ENCODE measurements at regions not wholly inside any gene's neighbourhood (a gene's known extent, or its start where the extent isn't known, plus 50 kb on each side); places are given as distances from the start of the nearest gene placed in this dataset.

DNA sequence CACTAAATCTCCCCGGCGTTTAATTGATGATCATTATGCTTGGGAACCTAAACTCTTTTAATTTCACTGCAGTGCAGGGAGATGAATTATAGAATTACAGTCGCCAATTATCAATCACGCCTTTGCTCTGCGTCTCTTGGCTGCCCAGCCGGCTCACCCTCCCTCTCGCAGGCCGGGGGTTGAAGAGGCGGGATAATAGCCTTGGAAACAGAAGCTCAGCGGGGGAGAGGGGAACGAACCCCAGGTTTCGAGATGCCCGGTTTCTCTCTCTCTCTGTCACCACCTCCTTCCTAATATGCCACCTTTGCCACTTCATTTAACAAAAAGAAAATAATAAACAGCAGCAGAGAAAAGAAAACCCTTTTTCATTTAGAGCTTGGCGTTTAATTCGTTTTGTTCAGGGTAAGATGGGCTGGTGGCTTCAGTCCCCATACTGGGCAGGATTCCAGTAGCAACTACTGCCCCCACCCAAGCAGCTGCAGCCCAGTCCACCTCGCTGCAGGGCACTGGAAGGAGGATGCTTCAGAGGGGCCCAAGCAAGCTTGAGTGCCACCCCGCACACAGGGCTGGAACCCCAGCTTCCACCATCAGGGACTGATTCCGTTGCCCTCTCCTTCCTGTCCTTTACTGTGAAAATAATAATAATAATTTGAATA lies 271.7 kb downstream of the BUD13 start:
- ATAC-seq (replicated peaks in 1 of 4) (no peak), DNase-seq (no peak)
- peaks cover 7 to 49% of the 10 kb centered on the region in 2 experiments for H3K27me3 ChIP-seq (replicated peaks in 1 of 2; ENCODE audit: control insufficient read depth in 2 of 2, extremely low read depth in 1 of 2, insufficient read depth in 2 of 2, low read length in 1 of 2)
- Mint-ChIP-seq H3K27me3 (peaks cover 42 to 59% of the 10 kb centered on the region in 2 donors), H3K36me3 (no peaks in the 10 kb centered on the region), H3K9me3 (no peaks in the 10 kb centered on the region), H3K27ac (no peak overlapping the region), H3K4me3 (no peak overlapping the region), H3K4me1 (peaks cover 0 to 5% (median 0%) of the 10 kb centered on the region in 3 donors)
- H3K4me1 ChIP-seq (ENCODE audit: control insufficient read depth in 1 of 2, extremely low read depth in 1 of 2, insufficient read depth in 2 of 2, low read length in 2 of 2), result no peaks in the 10 kb centered on the region
- H3K4me3 ChIP-seq (ENCODE audit: control insufficient read depth in 1 of 2, extremely low read depth in 1 of 2, low read length in 1 of 2), result no peak overlapping the region
- no peak overlapping the region for H3K27ac ChIP-seq (ENCODE audit: low read length)
- no peaks in the 10 kb centered on the region for H3K9me3 ChIP-seq
- ChIA-PET POLR2A (no interaction called here), CTCF (no interaction called here)
- no peaks in the 10 kb centered on the region for H3K36me3 ChIP-seq (ENCODE audit: control insufficient read depth in 2 of 2, extremely low read depth in 1 of 2, insufficient read depth in 1 of 2, low read length in 1 of 2)
- 13% methylated on average over 3 of the region's 18 CpGs for WGBS (ENCODE audit: insufficient coverage)

DNA sequence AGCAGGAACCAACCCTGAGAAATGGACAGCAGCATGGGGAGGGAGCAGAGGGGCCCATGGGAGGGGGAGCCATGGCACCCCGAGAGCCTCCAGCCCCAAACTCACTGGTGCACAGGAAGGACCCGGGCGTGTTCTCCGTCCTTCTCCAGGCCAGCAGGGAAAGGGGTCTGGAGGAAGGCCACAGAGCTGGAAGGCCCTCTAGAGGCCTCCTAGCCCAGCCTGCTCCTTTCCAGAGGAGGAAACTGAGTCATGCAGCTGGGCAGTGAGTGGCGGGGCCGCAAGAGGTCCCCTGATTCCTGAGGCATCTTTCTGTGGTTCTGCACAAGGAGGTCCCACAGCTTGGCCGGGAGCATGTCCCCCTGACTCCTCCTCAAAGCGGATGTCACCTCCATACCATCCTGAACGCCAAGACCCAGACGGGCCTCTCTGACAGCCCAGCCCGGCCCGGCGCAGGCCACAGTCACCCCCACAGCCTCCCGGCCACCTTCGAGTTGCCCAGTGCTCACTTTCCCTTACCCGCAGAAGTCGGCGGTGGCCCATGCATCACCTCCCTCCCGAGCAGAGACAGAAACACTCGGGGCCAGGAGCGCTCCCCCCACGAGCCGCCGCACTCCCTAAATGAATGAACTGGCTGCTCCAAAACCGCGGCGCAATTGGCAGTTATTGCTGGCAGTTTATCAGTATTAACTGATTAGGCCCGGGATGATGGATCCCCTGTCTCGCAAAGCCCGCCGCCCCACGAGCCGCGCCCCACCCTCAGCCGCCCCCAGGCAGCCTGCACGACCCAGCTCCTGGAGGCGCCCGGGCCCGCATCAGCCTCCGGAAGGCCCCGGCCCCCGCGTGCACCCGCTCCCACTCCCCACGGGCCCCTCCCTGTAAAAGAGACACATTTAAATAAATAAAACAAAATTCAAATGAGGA lies 272.5 kb downstream of the BUD13 start:
- peaks cover 38 to 53% of the 10 kb centered on the region in 2 donors for H3K27me3 Mint-ChIP-seq
- H3K36me3 ChIP-seq (ENCODE audit: control insufficient read depth in 2 of 2, extremely low read depth in 1 of 2, insufficient read depth in 1 of 2, low read length in 1 of 2), result no peaks in the 10 kb centered on the region
- 34% methylated on average over 36 of the region's 45 CpGs for WGBS (ENCODE audit: insufficient coverage)

DNA sequence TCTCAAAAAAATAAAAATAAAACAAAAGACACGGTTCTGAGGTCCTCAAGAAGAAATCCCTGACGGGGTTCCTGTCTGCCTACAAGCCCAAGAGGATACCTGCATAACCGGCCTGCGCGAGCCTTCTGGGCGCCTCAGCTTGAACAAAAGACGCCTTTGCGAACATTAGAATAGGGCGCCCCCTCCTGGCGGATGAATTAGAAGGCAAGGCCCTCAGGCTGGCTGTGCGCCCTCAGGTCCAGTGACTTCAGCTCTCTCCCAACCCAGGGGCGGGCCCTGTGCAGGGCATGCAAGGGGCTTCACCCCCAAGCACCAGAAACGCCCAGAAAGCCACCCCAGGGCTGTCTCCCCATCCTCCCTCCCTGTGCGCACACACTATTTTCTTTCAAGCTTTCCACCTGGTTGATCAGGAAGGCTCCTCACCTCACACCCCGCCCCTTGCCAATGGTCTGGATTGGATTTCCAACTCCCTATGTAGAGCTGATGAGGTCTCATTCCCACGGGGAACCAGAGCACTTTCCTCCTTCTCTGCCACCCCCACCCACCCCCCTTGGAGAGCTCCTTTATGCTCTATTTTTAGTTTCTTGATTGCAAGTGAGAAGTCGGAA lies 273.3 kb downstream of the BUD13 start:
- Histone ChIP-seq H3K27ac (ENCODE audit: low read length) (no peak overlapping the region), H3K4me1 (ENCODE audit: control insufficient read depth in 1 of 2, extremely low read depth in 1 of 2, insufficient read depth in 2 of 2, low read length in 2 of 2) (no peaks in the 10 kb centered on the region), H3K27me3 (replicated peaks in 1 of 2; ENCODE audit: control insufficient read depth in 2 of 2, extremely low read depth in 1 of 2, insufficient read depth in 2 of 2, low read length in 1 of 2) (peaks cover 7 to 38% of the 10 kb centered on the region in 2 experiments), H3K36me3 (ENCODE audit: control insufficient read depth in 2 of 2, extremely low read depth in 1 of 2, insufficient read depth in 1 of 2, low read length in 1 of 2) (no peaks in the 10 kb centered on the region), H3K4me3 (ENCODE audit: control insufficient read depth in 1 of 2, extremely low read depth in 1 of 2, low read length in 1 of 2) (no peak overlapping the region), H3K9me3 (no peaks in the 10 kb centered on the region)
- H3K27me3 Mint-ChIP-seq, result peaks cover 35 to 47% of the 10 kb centered on the region in 2 donors
- H3K4me3 Mint-ChIP-seq, result no peak overlapping the region
- 26% methylated on average over 15 of the region's 17 CpGs for WGBS (ENCODE audit: insufficient coverage)
- CTCF ChIA-PET, result no interaction called here
- DNase-seq (peak in 9 of 35 experiments; percentile 1 to 14 (median 5)), ATAC-seq (replicated peaks in 1 of 4) (no peak)
- H3K27ac Mint-ChIP-seq, result no peak overlapping the region
- no peaks in the 10 kb centered on the region for H3K36me3 Mint-ChIP-seq
- POLR2A ChIA-PET, result no interaction called here
- H3K4me1 Mint-ChIP-seq, result peaks cover 0 to 5% (median 0%) of the 10 kb centered on the region in 3 donors
- H3K9me3 Mint-ChIP-seq, result no peaks in the 10 kb centered on the region

More for the DNA sequence above, 272.5 kb downstream of the BUD13 start:
- CTCF ChIA-PET, result no interaction called here
- H3K27me3 ChIP-seq (replicated peaks in 1 of 2; ENCODE audit: control insufficient read depth in 2 of 2, extremely low read depth in 1 of 2, insufficient read depth in 2 of 2, low read length in 1 of 2), result peaks cover 7 to 44% of the 10 kb centered on the region in 2 experiments
- no peaks in the 10 kb centered on the region for H3K9me3 ChIP-seq
- H3K27ac Mint-ChIP-seq, result no peak overlapping the region
- no peaks in the 10 kb centered on the region for H3K4me1 ChIP-seq (ENCODE audit: control insufficient read depth in 1 of 2, extremely low read depth in 1 of 2, insufficient read depth in 2 of 2, low read length in 2 of 2)
- DNase-seq, result no peak
- H3K27ac ChIP-seq (ENCODE audit: low read length), result no peak overlapping the region
- no peak overlapping the region for H3K4me3 Mint-ChIP-seq
- POLR2A ChIA-PET, result no interaction called here
- peaks cover 0 to 5% (median 0%) of the 10 kb centered on the region in 3 donors for H3K4me1 Mint-ChIP-seq
- no peaks in the 10 kb centered on the region for H3K36me3 Mint-ChIP-seq
- no peak for ATAC-seq (replicated peaks in 1 of 4)
- H3K9me3 Mint-ChIP-seq, result no peaks in the 10 kb centered on the region
- no peak overlapping the region for H3K4me3 ChIP-seq (ENCODE audit: control insufficient read depth in 1 of 2, extremely low read depth in 1 of 2, low read length in 1 of 2)

DNA sequence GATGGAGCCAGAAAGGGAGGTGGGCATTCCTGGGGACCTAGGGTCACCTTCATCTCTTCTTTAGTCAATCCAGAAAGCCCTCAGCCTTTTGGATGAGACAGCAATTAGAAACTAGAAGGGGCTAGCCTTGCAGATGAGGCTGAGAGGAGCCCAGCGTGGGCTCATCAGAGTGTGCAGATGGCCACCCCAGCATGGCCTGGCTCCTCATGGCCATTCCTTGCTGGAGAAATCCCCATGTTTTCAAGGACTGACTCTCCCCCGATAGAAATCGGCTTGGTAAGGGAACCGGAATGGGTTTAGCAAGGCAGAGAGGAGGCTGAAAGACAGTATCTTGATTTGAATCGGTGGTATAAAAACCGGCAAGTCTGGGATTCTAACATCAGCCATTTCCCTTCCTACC lies 274.6 kb downstream of the BUD13 start:
- no peak overlapping the region for H3K27ac ChIP-seq (ENCODE audit: low read length)
- no peaks in the 10 kb centered on the region for H3K9me3 ChIP-seq
- Mint-ChIP-seq H3K9me3 (no peaks in the 10 kb centered on the region), H3K27me3 (peaks cover 28 to 36% of the 10 kb centered on the region in 2 donors), H3K36me3 (no peaks in the 10 kb centered on the region), H3K27ac (no peak overlapping the region), H3K4me1 (peaks cover 0 to 5% (median 0%) of the 10 kb centered on the region in 3 donors), H3K4me3 (no peak overlapping the region)
- WGBS (ENCODE audit: insufficient coverage), result 100% methylated on average over 2 of the region's 6 CpGs
- no peak overlapping the region for H3K4me3 ChIP-seq (ENCODE audit: control insufficient read depth in 1 of 2, extremely low read depth in 1 of 2, low read length in 1 of 2)
- CTCF ChIA-PET, result no interaction called here
- H3K27me3 ChIP-seq (replicated peaks in 1 of 2; ENCODE audit: control insufficient read depth in 2 of 2, extremely low read depth in 1 of 2, insufficient read depth in 2 of 2, low read length in 1 of 2), result peaks cover 7 to 37% of the 10 kb centered on the region in 2 experiments
- DNase-seq (no peak), ATAC-seq (replicated peaks in 1 of 4) (no peak)
- POLR2A ChIA-PET, result no interaction called here
- no peaks in the 10 kb centered on the region for H3K36me3 ChIP-seq (ENCODE audit: control insufficient read depth in 2 of 2, extremely low read depth in 1 of 2, insufficient read depth in 1 of 2, low read length in 1 of 2)
- H3K4me1 ChIP-seq (ENCODE audit: control insufficient read depth in 1 of 2, extremely low read depth in 1 of 2, insufficient read depth in 2 of 2, low read length in 2 of 2), result no peaks in the 10 kb centered on the region

DNA sequence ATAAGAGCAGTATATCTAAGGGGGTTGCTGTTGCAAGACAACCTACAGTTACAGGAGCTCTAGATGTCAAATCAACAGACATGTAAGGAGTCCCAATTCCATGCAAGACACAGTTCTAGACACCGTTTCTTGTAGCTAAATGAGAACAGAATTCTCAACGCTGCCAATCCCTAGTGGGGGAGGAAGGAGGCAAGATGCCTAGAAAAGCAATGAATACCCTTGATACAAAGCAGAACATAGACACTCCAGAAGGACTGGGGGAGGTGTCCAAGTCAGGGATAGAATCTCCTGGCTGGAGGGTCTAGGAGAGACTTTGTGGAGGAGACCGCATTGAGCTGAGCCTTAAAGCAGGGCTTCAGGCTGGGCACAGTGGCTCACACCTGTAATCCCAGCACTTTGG lies 280.2 kb downstream of the BUD13 start:
- no peak overlapping the region for H3K4me3 Mint-ChIP-seq
- ChIA-PET POLR2A (no interaction called here), CTCF (no interaction called here)
- DNase-seq (no peak), ATAC-seq (replicated peaks in 1 of 4) (no peak)
- no peaks in the 10 kb centered on the region for H3K36me3 Mint-ChIP-seq
- Histone ChIP-seq H3K27me3 (replicated peaks in 1 of 2; ENCODE audit: control insufficient read depth in 2 of 2, extremely low read depth in 1 of 2, insufficient read depth in 2 of 2, low read length in 1 of 2) (peaks cover 0 to 9% of the 10 kb centered on the region in 2 experiments), H3K4me1 (ENCODE audit: control insufficient read depth in 1 of 2, extremely low read depth in 1 of 2, insufficient read depth in 2 of 2, low read length in 2 of 2) (no peaks in the 10 kb centered on the region), H3K4me3 (ENCODE audit: control insufficient read depth in 1 of 2, extremely low read depth in 1 of 2, low read length in 1 of 2) (no peak overlapping the region), H3K9me3 (no peaks in the 10 kb centered on the region), H3K27ac (ENCODE audit: low read length) (no peak overlapping the region), H3K36me3 (ENCODE audit: control insufficient read depth in 2 of 2, extremely low read depth in 1 of 2, insufficient read depth in 1 of 2, low read length in 1 of 2) (no peaks in the 10 kb centered on the region)
- peaks cover 8 to 13% of the 10 kb centered on the region in 2 donors for H3K27me3 Mint-ChIP-seq
- H3K9me3 Mint-ChIP-seq, result no peaks in the 10 kb centered on the region
- WGBS (ENCODE audit: insufficient coverage), result 100% methylated on average over 1 of the region's 3 CpGs
- H3K4me1 Mint-ChIP-seq, result no peaks in the 10 kb centered on the region
- no peak overlapping the region for H3K27ac Mint-ChIP-seq

DNA sequence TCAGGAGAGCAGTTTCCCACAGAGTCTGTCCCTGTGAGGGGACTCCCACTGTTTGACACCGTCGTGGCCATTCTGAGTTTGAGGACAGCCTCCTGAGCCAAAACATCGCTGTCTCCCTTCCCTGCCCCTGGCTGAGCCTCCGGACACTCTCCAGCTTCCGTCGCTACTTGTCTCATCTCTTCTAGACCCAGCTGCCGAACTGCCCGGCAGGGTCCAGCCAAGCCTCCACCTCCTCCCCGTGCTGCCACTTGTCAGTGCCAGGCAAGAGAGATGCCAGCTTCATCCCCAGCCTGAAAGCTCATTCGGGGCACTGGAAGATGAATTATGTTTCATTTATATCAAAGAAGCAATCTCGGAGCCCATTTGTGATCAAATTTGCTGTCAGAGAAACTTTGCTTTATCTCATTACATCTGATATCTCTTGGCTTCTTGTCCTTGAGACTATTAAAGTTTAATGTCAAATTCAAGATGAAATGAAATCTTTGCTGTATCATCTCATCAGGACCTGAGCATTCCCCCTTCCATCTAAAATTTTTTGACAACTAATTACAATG lies 283.9 kb downstream of the BUD13 start:
- ATAC-seq (replicated peaks in 1 of 4), result no peak
- DNase-seq, result no peak
- H3K27me3 ChIP-seq (replicated peaks in 1 of 2; ENCODE audit: control insufficient read depth in 2 of 2, extremely low read depth in 1 of 2, insufficient read depth in 2 of 2, low read length in 1 of 2), result peaks cover 0 to 22% of the 10 kb centered on the region in 2 experiments
- CTCF ChIA-PET, result no interaction called here
- H3K4me1 ChIP-seq (ENCODE audit: control insufficient read depth in 1 of 2, extremely low read depth in 1 of 2, insufficient read depth in 2 of 2, low read length in 2 of 2), result no peaks in the 10 kb centered on the region
- H3K9me3 Mint-ChIP-seq, result no peaks in the 10 kb centered on the region
- no peak overlapping the region for H3K27ac ChIP-seq (ENCODE audit: low read length)
- no peak overlapping the region for H3K4me3 Mint-ChIP-seq
- no peaks in the 10 kb centered on the region for H3K36me3 ChIP-seq (ENCODE audit: control insufficient read depth in 2 of 2, extremely low read depth in 1 of 2, insufficient read depth in 1 of 2, low read length in 1 of 2)
- H3K36me3 Mint-ChIP-seq, result no peaks in the 10 kb centered on the region
- WGBS (ENCODE audit: insufficient coverage), result 68% methylated on average over 7 of the region's 11 CpGs
- POLR2A ChIA-PET, result no interaction called here
- H3K27ac Mint-ChIP-seq, result no peak overlapping the region
- H3K27me3 Mint-ChIP-seq, result peaks cover 19 to 28% of the 10 kb centered on the region in 2 donors
- no peaks in the 10 kb centered on the region for H3K4me1 Mint-ChIP-seq
- H3K4me3 ChIP-seq (ENCODE audit: control insufficient read depth in 1 of 2, extremely low read depth in 1 of 2, low read length in 1 of 2), result no peak overlapping the region
- H3K9me3 ChIP-seq, result no peaks in the 10 kb centered on the region
